ENCODE measurements at regions not wholly inside any gene's neighbourhood (a gene's known extent, or its start where the extent isn't known, plus 50 kb on each side); places are given as distances from the start of the nearest gene placed in this dataset.
A peak's percentile ranks its signal among the peaks of the same experiment; 100 is the strongest.

GRCh38 chr5:2052687-2053086, 170.0 kb upstream of the IRX4 start:
- no peak for DNase-seq

GRCh38 chr5:2049876-2050275, 167.2 kb upstream of the IRX4 start:
- DNase-seq, result no peak

GRCh38 chr5:2048664-2049063, 165.9 kb upstream of the IRX4 start:
- no peak for DNase-seq

GRCh38 chr5:2047341-2047927, 164.7 kb upstream of the IRX4 start:
- DNase-seq, result no peak

- DNase-seq, result no peak
Observed at GRCh38 chr5:2044041-2044440, 161.3 kb upstream of the IRX4 start.

- DNase-seq, result no peak
Observed at GRCh38 chr5:2039180-2039531, 156.4 kb upstream of the IRX4 start.

- DNase-seq, result peak; percentile 33
Observed at GRCh38 chr5:2038321-2039179, 155.8 kb upstream of the IRX4 start.

GRCh38 chr5:2036885-2037284, 154.2 kb upstream of the IRX4 start:
- DNase-seq, result no peak

GRCh38 chr5:2032432-2032831, 149.7 kb upstream of the IRX4 start:
- no peak for DNase-seq

- DNase-seq, result no peak
Observed at GRCh38 chr5:2031581-2031980, 148.9 kb upstream of the IRX4 start.

GRCh38 chr5:2030131-2030530, 147.4 kb upstream of the IRX4 start:
- DNase-seq, result no peak

GRCh38 chr5:2029206-2029605, 146.5 kb upstream of the IRX4 start:
- DNase-seq, result no peak

- no peak for DNase-seq
Observed at GRCh38 chr5:2027790-2028189, 145.1 kb upstream of the IRX4 start.

- DNase-seq, result no peak
Observed at GRCh38 chr5:2024986-2025721, 142.4 kb upstream of the IRX4 start.

- no peak for DNase-seq
Observed at GRCh38 chr5:2023196-2023595, 140.5 kb upstream of the IRX4 start.

- no peak for DNase-seq
Observed at GRCh38 chr5:2022436-2022835, 139.7 kb upstream of the IRX4 start.

GRCh38 chr5:2021484-2022176, 138.9 kb upstream of the IRX4 start:
- no peak for DNase-seq

GRCh38 chr5:2020730-2021129, 138.0 kb upstream of the IRX4 start:
- DNase-seq, result no peak

- DNase-seq, result no peak
Observed at GRCh38 chr5:2019716-2020115, 137.0 kb upstream of the IRX4 start.

- DNase-seq, result no peak
Observed at GRCh38 chr5:2018390-2018724, 135.6 kb upstream of the IRX4 start.

- DNase-seq, result no peak
Observed at GRCh38 chr5:2017540-2018389, 135.0 kb upstream of the IRX4 start.

GRCh38 chr5:2015961-2016360, 133.2 kb upstream of the IRX4 start:
- no peak for DNase-seq

Measured in activated CD4-positive, alpha-beta T cell treated with anti-CD3 and anti-CD28 coated beads for 1 hour (primary cell).